Mucosa of descending colon (tissue), 3 donors: ENCODE measurements at regions not wholly inside any gene's neighbourhood (a gene's known extent, or its start where the extent isn't known, plus 50 kb on each side); places are given as distances from the start of the nearest gene placed in this dataset.

Experiments used
- ATAC-seq: fragments of 200-7000 bp; cut with Tn5 transposase; one replicate; pipeline ENCODE4 v1.9.1; 2020; ENCODE audit warnings: mild to moderate bottlenecking, moderate library complexity
- DNase-seq, 3 donors: peaks; one replicate each; pipeline ENCODE4 v3.0.0-alpha.2; 2020
- H3K36me3 ChIP-seq: fragments of 200-600 bp; one replicate; pipeline ENCODE4 v1.8.0; 2021; ENCODE audit warnings: low read depth, mild to moderate bottlenecking
- H3K4me1 ChIP-seq: fragments of 200-600 bp; one replicate; pipeline ENCODE4 v1.8.0; 2021; ENCODE audit warnings: low read depth, mild to moderate bottlenecking
- H3K4me3 ChIP-seq: fragments of 200-600 bp; one replicate; pipeline ENCODE4 v1.8.0; 2021; ENCODE audit warnings: mild to moderate bottlenecking
- H3K9me3 ChIP-seq: fragments of 200-600 bp; one replicate; pipeline ENCODE4 v1.8.0; 2021; ENCODE audit warnings: mild to moderate bottlenecking
- CTCF ChIP-seq: fragments of 200-600 bp; IDR thresholded peaks from one replicate; pipeline ENCODE4 v1.8.0; 2022; ENCODE audit warnings: antibody characterized with exemption, mild to moderate bottlenecking
- intact Hi-C, 2 donors: fragments of 100-400 bp; cut with DNase I in 1 of 2; cut with micrococcal nuclease in 1 of 2; formaldehyde crosslinking; loops; one replicate each; pipeline versions ENCODE4 v1.11.0 to v1.11.1; 2022; cut with DNase I, micrococcal nuclease
- donor health status: DM: no; HTN: no; CAD: no; lungs with moderate emphysema.
- donor health status: DM: no; HTN: no; CAD: no.
- donor health status: DM: no; HTN: yes; CAD: no.

GRCh38 chr5:165135565-165135964 lies 1630.1 kb downstream of the MAT2B start:
- Histone ChIP-seq H3K4me3 (no peak overlapping the region), H3K36me3 (no peaks in the 10 kb centered on the region), H3K9me3 (no peaks in the 10 kb centered on the region), H3K4me1 (no peaks in the 10 kb centered on the region)
- ATAC-seq (no peak), DNase-seq (no peak)
- intact Hi-C loops = no loop called here
- no peak for TF ChIP-seq CTCF

- DNase-seq (no peak), ATAC-seq (no peak)
- Histone ChIP-seq H3K4me1 (no peaks in the 10 kb centered on the region), H3K4me3 (no peak overlapping the region), H3K9me3 (no peaks in the 10 kb centered on the region), H3K36me3 (no peaks in the 10 kb centered on the region)
- no peak for TF ChIP-seq CTCF
- intact Hi-C loops = no loop called here
Measured at GRCh38 chr5:165137701-165138100, 1632.3 kb downstream of the MAT2B start.

GRCh38 chr5:165138236-165138635 lies 1632.8 kb downstream of the MAT2B start:
- no peak for TF ChIP-seq CTCF
- H3K9me3 ChIP-seq = no peaks in the 10 kb centered on the region
- no peak overlapping the region for H3K4me3 ChIP-seq
- intact Hi-C loops = no loop called here
- no peaks in the 10 kb centered on the region for H3K36me3 ChIP-seq
- ATAC-seq (no peak), DNase-seq (no peak)
- no peaks in the 10 kb centered on the region for H3K4me1 ChIP-seq

- Histone ChIP-seq H3K4me1 (no peaks in the 10 kb centered on the region), H3K9me3 (no peaks in the 10 kb centered on the region), H3K36me3 (no peaks in the 10 kb centered on the region), H3K4me3 (no peak overlapping the region)
- DNase-seq (no peak), ATAC-seq (no peak)
- intact Hi-C loops = no loop called here
- no peak for TF ChIP-seq CTCF
Measured at GRCh38 chr5:165139262-165139661, 1633.8 kb downstream of the MAT2B start.

GRCh38 chr5:165139721-165140120 lies 1634.3 kb downstream of the MAT2B start:
- TF ChIP-seq CTCF = no peak
- Histone ChIP-seq H3K36me3 (no peaks in the 10 kb centered on the region), H3K4me3 (no peak overlapping the region), H3K4me1 (no peaks in the 10 kb centered on the region), H3K9me3 (no peaks in the 10 kb centered on the region)
- DNase-seq = no peak
- no peak for ATAC-seq
- intact Hi-C loops = no loop called here

GRCh38 chr5:165143741-165144140 lies 1638.3 kb downstream of the MAT2B start:
- ATAC-seq (no peak), DNase-seq (no peak)
- intact Hi-C loops = no loop called here
- H3K4me1 ChIP-seq = no peaks in the 10 kb centered on the region
- TF ChIP-seq CTCF = no peak
- no peaks in the 10 kb centered on the region for H3K36me3 ChIP-seq
- no peak overlapping the region for H3K4me3 ChIP-seq
- H3K9me3 ChIP-seq = no peaks in the 10 kb centered on the region
